Amygdala (tissue), 56 donors: ENCODE measurements at regions not wholly inside any gene's neighbourhood (a gene's known extent, or its start where the extent isn't known, plus 50 kb on each side); places are given as distances from the start of the nearest gene placed in this dataset.
A peak's percentile ranks its signal among the peaks of the same experiment; 100 is the strongest.

Experiments
- DNase-seq, 56 donors: peaks; one replicate each; lab custom pipeline; 2025; lab: John Stamatoyannopoulos, UW

DNA sequence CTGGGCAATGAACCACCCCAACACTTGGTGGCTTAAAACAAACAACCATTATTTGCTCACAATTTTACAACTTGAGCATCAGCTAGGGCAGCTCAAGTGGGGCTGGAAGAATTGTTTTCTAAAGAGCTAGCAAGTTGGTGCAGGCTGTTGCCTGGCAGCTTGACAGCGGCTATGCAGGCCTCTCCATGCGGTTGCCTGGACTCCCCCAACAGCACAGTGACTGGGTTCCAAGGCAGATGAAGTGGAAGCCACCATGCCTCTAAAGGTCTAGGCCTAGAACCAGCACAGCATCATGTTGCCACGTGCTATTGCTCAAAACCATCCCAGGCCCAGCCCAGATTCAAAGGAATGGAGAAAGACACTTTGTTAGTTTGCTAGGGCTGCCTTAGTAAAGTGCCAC is 114.8 kb downstream of the BCOR start:
- DNase-seq: peak in 12 of 56 donors; percentile 0 to 19 (median 8)

DNA sequence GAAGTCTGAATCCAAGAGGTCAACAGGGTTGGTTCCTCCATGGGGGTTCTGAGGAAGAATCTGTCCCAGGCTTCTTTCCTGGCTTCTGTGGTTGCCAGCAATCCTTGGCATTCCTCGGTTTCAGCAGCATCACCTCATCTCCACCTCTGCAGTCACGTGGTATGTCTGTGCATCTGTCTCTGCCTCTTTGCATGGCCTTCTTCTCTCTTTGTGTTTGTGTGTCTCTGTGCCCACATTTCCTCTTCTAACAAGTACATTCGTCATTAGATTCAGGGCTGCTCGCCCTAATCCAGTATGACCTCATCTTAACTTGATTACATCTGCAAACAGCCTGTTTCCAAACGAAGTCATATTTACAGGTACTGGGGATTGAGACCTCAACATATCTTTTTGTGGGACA is 114.0 kb downstream of the BCOR start:
- DNase-seq: peak in 1 of 56 donors; percentile 4

DNA sequence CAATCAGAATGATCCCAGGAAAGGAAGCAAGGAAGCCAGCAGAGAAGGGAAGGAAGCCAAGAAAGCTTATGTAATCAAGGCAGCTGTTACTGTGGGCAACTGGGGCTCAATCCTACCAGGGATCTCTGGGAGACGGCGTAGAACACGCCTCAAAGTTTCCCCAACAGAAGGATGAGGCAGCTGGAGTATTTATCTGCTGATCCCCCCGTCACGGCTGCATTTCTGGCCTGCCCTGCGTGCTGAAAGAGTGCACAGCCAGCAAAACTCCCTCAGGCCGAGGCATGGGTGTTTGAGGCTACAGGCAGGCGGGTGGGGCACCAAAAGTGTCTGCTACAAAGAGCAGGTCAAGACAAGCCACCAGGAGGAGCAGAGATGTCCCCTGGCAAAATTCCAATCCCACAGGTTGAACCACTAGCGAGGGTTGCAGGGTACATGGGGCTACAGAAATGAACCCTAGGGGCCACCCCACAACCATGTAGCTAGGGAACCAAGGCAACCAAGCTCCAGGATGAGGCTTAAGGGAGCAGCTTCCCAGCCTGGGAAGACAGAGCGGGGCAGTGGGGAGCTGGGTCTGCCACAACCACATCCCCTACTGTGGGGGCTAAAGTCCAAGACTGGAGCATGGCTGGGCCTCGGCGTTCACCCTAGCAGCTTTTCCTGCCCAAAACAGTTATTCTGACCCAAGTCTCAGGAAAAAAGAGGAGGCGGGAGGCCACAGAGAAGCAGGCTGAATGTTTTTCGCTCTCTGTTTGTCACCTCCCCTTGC is 113.4 kb downstream of the BCOR start:
- DNase-seq: peak in 8 of 56 donors; percentile 0 to 12 (median 5)

DNA sequence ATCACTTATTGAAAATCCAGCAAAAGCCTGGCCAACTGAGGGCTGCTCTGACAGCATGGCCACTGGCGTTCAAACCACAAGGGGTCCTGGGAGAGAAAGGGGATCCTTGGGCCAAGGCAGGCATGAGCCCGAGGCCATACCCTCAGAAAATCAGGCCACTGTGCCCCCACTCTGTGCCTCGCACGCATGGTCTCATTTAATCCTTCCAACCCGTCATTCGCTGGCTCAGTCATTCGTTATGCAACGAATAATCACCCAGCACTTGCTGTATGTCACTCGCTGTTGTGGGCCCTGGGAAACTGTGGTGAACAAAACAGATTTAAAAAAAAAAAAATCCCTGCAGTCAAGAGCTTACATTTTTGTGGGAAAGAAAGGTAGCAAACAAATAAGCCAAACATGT is 112.7 kb downstream of the BCOR start:
- DNase-seq: no peak

DNA sequence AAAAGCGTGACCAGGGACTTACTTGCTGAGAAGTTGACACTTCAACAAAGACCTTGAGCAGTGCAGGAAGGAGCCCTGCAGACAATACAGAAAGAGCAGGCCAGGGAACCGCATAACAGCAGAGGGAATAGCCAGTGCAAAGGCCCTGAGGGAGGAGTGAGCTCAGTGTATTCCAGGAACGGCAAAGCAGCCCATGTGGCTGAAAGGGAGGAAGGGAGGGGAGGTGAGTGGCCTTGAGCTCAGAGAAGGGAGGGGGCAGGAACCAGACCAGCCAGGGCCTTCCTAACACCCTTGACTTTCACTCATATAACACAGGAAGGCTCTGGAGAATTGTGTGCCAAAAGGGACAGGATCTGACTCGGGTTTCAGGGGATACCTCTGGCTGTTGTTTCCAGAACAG is 112.2 kb downstream of the BCOR start:
- DNase-seq: no peak

DNA sequence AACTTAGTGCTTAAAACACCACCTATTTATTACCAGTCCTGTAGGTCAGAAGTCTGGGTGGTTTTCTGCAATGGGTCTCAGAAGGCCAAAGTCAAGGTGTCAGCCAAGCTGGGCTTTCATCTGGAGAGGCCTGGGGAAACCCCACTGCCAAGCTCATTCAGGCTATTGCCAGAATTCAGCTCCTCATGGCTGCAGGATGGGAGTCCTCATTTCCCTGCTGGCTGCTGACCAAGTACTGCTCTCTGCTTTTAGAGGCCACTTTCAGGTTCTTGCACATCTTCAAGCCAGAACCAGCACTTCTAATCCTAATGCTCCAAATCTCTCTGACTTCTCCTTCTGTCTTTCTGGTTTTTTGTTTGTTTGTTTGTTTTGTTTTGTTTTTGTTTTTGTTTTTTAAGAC is 109.3 kb downstream of the BCOR start:
- no peak for DNase-seq

DNA sequence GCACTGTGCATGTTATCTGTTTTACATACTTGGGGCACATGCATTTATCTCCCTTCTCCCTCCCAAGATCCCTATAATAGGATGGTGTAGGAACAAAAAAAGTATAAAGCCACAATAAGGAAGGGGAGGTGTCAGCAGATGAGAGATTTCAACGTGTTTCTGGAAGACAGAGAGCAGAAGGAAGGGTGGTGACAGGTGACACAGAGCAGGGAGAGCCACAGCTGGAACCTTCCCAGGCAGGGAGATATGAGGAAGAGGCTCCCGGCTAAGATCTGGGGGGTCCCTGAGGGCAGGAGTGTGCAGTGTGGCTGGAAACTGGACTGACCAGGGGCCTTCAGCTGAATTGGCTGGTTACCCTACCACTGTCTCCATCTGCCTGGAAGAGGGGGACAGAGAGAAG is 107.4 kb downstream of the BCOR start:
- no peak for DNase-seq

DNA sequence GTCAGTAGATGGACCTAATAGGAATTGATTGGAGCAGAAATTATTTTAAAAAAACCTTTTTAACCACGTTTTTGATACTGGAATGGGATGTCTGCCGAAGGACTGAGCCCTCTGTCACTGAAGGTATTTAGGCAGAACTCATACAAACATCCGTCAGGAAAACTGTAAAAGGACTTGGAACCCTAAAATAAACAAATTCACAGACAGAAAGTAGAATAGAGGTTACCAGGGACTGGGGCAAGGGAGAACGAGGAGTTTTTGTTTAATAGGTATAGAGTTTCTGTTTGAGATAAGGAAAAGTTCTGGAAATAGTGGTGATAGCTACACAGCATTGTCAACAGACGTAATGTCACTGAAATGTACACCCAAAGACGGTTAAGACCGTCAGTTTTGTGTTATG is 105.5 kb downstream of the BCOR start:
- no peak for DNase-seq

DNA sequence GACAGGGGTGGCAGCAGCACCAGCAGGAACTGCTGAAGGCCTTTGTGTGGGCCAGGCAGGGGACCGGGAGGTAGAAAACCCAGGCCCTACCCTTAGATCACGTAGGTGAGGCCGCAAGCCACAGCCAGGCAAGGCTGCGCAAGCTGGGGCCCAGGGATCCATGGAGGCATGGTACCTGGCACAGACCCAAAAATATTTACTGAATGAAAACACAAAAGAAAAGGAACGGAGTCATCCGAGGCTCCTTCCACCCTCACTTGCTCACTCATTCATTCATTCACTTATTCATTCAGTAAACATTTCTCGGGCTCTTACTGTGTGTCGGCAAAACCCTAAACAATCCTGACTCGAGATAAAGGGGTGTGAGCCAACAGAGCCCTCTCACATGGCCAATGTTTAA is 102.3 kb downstream of the BCOR start:
- DNase-seq: no peak

DNA sequence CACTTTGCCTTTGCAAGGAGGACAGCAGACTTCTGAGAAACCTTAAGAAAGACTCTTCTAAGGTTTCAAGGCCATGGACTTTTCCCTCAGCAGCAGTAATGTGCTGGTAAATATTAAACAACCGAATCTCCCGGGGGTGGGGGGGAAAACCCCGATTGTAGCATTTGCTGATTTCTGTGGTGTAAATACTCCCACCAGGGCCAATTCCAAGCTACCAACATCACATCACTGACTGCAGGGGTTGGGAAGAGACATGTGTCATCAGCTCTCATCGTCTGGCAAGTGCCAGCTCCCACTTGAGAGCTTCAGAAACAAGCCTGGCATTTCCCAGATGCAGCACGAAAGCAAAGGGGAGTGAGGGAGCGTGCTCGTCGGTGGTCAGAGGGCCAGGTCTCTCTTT is 101.2 kb downstream of the BCOR start:
- no peak for DNase-seq

DNA sequence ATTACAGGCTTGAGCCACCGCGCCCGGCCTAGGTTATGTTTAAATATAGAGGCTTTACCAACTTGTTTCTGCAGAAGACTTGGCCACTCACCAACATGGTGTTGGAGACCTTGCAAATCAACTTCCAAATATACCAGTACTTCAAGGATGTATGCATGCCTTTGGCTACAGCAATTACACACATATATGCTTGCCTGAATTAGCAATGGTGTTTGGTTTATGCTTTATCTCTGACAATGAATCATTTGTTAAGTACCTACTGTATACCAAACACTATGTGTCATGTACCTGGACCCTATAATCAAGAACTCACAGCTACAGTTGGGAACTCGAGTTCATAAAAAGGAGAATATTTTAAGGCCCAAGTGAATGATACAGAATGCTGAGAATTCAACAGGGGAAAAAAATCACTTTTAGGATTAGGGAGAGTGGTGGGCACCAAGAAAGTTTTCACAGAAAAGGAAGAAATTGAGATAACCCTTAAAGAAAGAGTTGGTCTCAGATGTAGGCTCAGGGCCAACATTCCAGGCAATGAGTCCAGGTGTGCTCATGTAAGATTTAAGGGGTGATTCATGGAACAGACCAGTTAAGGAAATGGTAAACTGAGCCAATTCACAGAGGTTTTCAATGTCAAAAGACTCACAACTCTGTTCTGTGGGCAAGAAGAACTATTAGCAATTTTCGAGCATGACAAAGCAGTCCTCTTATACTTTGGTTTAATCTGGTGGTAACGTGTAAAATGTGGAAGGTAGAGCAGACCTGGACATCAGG is 98.9 kb downstream of the BCOR start:
- no peak for DNase-seq
